ENCODE measurements at regions not wholly inside any gene's neighbourhood (a gene's known extent, or its start where the extent isn't known, plus 50 kb on each side); places are given as distances from the start of the nearest gene placed in this dataset.

DNA sequence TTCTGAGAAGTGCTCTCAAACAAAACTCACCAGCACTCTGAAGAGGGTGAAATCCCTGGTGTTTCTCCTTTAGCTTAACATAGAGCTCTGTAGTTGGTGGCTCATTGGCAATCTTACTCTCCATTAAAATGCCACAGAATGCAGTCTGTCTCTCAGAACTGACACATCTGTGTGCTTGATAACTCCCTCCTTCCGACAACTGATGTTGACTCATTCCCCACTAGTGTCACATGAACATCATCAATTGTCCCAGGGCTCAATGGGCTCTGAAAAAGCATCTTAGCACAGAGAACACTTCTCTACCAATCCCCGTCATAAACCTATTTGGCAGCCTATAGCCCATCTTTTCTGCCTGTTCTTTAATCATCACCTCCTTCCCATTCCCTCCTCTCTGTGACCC lies 133.2 kb upstream of the ZC3H11B start:
- Histone ChIP-seq H3K4me1 (ENCODE audit: control insufficient read depth in 4 of 4, insufficient read depth in 4 of 4, low read length in 3 of 4) (peaks cover 0 to 2% (median 0%) of the 10 kb centered on the region in 4 donors), H3K9me3 (ENCODE audit: control insufficient read depth in 4 of 4, low read length in 3 of 4) (no peaks in the 10 kb centered on the region), H3K27me3 (ENCODE audit: control insufficient read depth in 4 of 4, insufficient read depth in 4 of 4, low read length in 3 of 4) (no peaks in the 10 kb centered on the region), H3K36me3 (ENCODE audit: control insufficient read depth in 4 of 4, insufficient read depth in 3 of 4, low read depth in 1 of 4, low read length in 3 of 4) (no peaks in the 10 kb centered on the region), H3K9ac (ENCODE audit: low read depth in 1 of 2, low read length in 2 of 2) (no peak overlapping the region), H3K4me3 (ENCODE audit: low read depth in 1 of 3, low read length in 3 of 3) (no peak overlapping the region), H3K27ac (ENCODE audit: low read depth in 1 of 2, low read length in 2 of 2) (no peak overlapping the region)
- DNase-seq (ENCODE audit: low spot score): no peak
- TF ChIP-seq SP1 (IDR thresholded peaks at IDR 0.05) (no peak), HNF4A (conservative IDR thresholded peaks at IDR 0.05) (no peak), REST (IDR thresholded peaks at IDR 0.05) (no peak), GABPA (IDR thresholded peaks at IDR 0.05 in 1 of 2, conservative IDR thresholded peaks at IDR 0.05 in 1 of 2) (no peak), FOXA1 (IDR thresholded peaks at IDR 0.05) (no peak), HNF4G (IDR thresholded peaks at IDR 0.05) (no peak), TAF1 (conservative IDR thresholded peaks at IDR 0.05) (no peak), EGR1 (IDR thresholded peaks at IDR 0.05; ENCODE audit: low read depth in 2 of 2) (no peak), JUND (IDR thresholded peaks at IDR 0.05) (no peak)
- TF ChIP-seq, protein P1, sequence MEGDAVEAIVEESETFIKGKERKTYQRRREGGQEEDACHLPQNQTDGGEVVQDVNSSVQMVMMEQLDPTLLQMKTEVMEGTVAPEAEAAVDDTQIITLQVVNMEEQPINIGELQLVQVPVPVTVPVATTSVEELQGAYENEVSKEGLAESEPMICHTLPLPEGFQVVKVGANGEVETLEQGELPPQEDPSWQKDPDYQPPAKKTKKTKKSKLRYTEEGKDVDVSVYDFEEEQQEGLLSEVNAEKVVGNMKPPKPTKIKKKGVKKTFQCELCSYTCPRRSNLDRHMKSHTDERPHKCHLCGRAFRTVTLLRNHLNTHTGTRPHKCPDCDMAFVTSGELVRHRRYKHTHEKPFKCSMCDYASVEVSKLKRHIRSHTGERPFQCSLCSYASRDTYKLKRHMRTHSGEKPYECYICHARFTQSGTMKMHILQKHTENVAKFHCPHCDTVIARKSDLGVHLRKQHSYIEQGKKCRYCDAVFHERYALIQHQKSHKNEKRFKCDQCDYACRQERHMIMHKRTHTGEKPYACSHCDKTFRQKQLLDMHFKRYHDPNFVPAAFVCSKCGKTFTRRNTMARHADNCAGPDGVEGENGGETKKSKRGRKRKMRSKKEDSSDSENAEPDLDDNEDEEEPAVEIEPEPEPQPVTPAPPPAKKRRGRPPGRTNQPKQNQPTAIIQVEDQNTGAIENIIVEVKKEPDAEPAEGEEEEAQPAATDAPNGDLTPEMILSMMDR (IDR thresholded peaks at IDR 0.05; ENCODE audit: low read depth, low read length, missing input control): no peak
- WGBS: 97% methylated on average over 2 of the region's 2 CpGs

DNA sequence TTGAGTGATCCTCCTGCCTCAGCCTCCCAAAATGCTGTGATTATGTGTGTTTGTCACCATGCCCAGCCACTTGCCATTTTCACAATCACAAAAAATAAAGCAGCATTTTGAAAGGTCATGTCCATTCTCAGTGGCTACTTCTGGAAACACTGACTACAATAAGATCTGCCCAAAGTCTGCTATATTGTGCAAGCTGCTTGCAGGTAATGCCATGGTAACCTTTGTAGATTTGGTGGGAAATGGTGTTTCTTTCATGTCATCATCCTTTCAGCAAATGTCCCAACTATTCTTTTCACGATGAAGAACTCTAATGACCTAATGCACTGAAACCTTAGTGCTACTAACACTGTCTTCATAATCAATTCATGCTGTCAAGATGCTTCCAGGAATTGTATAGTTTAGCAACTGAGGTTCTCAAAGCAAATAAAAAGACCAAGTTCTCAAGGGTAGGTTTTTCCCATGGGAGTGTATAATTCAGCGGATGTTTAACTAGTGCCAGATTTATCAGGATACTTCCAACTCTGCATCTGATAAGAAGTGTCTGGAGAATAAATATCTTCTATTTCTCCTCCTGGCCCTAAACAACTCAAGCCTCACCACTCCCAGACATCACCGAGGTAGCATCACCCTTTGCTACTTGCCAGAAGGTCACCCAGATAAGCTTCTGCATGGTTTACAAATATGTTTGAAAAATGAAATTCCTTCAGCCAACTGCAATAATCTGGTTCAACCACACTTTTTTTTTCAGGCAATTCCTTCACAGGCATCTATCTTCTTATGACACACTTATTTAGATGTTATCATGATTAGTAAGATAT lies 132.0 kb upstream of the ZC3H11B start:
- no peaks in the 10 kb centered on the region for H3K36me3 ChIP-seq (ENCODE audit: control insufficient read depth in 4 of 4, insufficient read depth in 3 of 4, low read depth in 1 of 4, low read length in 3 of 4)
- DNase-seq (ENCODE audit: low spot score): no peak
- WGBS: 63% methylated on average over 3 of the region's 3 CpGs
- H3K4me3 ChIP-seq (ENCODE audit: low read depth in 1 of 3, low read length in 3 of 3): no peak overlapping the region
- no peaks in the 10 kb centered on the region for H3K27me3 ChIP-seq (ENCODE audit: control insufficient read depth in 4 of 4, insufficient read depth in 4 of 4, low read length in 3 of 4)
- TF ChIP-seq SP1 (IDR thresholded peaks at IDR 0.05): no peak
- TF ChIP-seq YY1 (IDR thresholded peaks at IDR 0.05): no peak
- no peak for TF ChIP-seq JUND (IDR thresholded peaks at IDR 0.05)
- no peak for TF ChIP-seq GABPA (IDR thresholded peaks at IDR 0.05 in 1 of 2, conservative IDR thresholded peaks at IDR 0.05 in 1 of 2)
- TF ChIP-seq RAD21 (IDR thresholded peaks at IDR 0.05): no peak
- TF ChIP-seq FOXA2 (IDR thresholded peaks at IDR 0.05): no peak
- no peak for TF ChIP-seq EGR1 (IDR thresholded peaks at IDR 0.05; ENCODE audit: low read depth in 2 of 2)
- no peak for TF ChIP-seq HNF4G (IDR thresholded peaks at IDR 0.05)
- TF ChIP-seq, protein P2, sequence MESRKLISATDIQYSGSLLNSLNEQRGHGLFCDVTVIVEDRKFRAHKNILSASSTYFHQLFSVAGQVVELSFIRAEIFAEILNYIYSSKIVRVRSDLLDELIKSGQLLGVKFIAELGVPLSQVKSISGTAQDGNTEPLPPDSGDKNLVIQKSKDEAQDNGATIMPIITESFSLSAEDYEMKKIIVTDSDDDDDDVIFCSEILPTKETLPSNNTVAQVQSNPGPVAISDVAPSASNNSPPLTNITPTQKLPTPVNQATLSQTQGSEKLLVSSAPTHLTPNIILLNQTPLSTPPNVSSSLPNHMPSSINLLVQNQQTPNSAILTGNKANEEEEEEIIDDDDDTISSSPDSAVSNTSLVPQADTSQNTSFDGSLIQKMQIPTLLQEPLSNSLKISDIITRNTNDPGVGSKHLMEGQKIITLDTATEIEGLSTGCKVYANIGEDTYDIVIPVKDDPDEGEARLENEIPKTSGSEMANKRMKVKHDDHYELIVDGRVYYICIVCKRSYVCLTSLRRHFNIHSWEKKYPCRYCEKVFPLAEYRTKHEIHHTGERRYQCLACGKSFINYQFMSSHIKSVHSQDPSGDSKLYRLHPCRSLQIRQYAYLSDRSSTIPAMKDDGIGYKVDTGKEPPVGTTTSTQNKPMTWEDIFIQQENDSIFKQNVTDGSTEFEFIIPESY (IDR thresholded peaks at IDR 0.05): no peak
- peaks cover 0 to 4% (median 0%) of the 10 kb centered on the region in 4 donors for H3K4me1 ChIP-seq (ENCODE audit: control insufficient read depth in 4 of 4, insufficient read depth in 4 of 4, low read length in 3 of 4)
- no peak overlapping the region for H3K9ac ChIP-seq (ENCODE audit: low read depth in 1 of 2, low read length in 2 of 2)
- no peak overlapping the region for H3K27ac ChIP-seq (ENCODE audit: low read depth in 1 of 2, low read length in 2 of 2)
- H3K9me3 ChIP-seq (ENCODE audit: control insufficient read depth in 4 of 4, low read length in 3 of 4): no peaks in the 10 kb centered on the region
